HG03457 (cell line): ENCODE measurements at regions not wholly inside any gene's neighbourhood (a gene's known extent, or its start where the extent isn't known, plus 50 kb on each side); places are given as distances from the start of the nearest gene placed in this dataset.

ENCODE experiments used
- ATAC-seq: cut with Tn5 transposase; IDR thresholded peaks from one replicate; pipeline ENCODE4 v1.9.1; 2021; ENCODE audit warnings: moderate number of reproducible peaks; ENCODE audit not compliant: unreplicated experiment

DNA sequence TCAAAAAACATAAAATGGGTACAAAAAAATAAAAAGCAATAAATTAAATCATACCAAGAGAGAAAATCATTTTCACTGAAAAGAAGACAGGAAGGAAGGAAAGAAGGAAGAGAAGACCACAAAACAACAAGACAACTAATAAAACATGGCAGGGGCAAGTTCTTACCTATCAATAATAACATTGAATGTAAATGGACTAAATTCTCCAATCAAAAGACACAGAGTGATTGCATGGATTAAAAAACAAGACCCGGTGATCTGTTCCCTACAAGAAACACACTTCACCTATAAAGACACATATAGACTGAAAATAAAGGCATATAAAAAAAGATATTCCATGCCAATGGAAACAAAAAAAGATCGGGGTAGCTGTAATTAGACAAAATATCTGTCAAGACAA, 82.6 kb upstream of the CERS6 start:
- no peak for ATAC-seq

GRCh38 chr2:168375195-168375798, 80.8 kb upstream of the CERS6 start:
- ATAC-seq: no peak

GRCh38 chr2:168378960-168379669, 77.0 kb upstream of the CERS6 start:
- no peak for ATAC-seq

- no peak for ATAC-seq
Measured at GRCh38 chr2:168380500-168380899, 75.6 kb upstream of the CERS6 start.

DNA sequence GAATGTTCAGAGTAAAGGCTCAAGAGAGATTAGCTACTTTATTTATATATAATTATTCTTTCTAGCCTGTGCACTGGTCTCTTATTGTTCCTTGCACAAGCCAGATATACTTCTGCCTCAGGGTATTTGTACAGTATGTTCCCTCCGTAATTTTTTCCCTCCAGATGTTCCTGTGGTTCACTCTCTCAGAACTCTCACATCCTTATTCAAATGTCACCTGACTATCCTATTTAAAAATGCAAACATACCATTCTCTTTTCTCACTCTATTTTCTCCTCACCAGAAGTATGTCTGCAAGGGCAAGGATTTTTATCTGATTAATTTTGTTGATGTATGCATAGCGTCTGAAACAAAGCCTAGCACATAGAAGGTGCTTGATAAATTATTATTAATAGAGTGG, 64.0 kb upstream of the CERS6 start:
- no peak for ATAC-seq

- no peak for ATAC-seq
Measured at GRCh38 chr2:168392797-168393196, 63.3 kb upstream of the CERS6 start.

- ATAC-seq: no peak
Measured at GRCh38 chr2:168394262-168394661, 61.8 kb upstream of the CERS6 start.

GRCh38 chr2:168396131-168396530, 59.9 kb upstream of the CERS6 start:
- ATAC-seq: no peak

DNA sequence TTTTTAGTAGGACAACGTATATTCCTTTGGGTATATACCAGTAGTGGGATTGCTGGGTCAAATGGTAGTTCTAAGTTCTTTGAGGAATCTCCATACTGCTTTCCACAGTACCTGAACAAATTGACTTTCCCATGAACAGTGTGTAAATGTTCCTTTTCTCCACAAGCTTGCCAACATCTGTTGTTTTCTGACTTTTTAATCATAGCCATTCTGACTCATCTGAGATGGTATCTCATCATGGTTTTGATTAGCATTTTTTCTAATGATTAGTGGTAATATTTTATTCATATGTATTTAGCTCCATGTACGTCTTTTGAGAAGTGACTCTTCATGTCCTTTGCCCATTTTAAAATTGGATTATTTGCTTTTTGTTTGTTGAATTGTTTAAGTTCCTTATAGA, 58.4 kb upstream of the CERS6 start:
- ATAC-seq: no peak

DNA sequence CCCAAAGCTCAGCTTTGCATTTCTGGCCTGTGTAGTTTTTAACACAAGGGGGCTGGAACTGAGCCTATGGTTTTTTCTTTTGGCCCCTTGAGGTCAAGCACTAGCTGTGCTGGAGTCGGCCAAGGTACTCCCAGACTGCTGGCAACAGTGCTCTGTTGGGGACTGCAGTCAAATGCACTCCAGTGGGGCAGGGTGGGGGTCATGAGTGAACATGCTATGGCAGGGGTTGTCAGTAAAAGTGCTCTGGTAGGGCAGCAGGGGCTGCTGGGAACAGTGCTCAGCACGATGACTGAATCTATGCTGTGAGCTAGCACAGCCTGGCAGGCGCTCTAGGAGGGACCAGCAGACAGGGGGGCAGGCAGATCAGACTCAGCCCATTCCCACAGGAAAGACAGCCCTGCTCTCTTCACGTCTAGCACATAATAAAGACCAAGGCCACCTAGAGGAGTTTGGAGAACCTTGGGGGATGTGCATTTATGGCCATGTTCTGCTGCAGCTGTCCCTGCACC, 55.0 kb upstream of the CERS6 start:
- no peak for ATAC-seq

- no peak for ATAC-seq
Measured at GRCh38 chr2:168401771-168402170, 54.3 kb upstream of the CERS6 start.

GRCh38 chr2:168402531-168402930, 53.5 kb upstream of the CERS6 start:
- no peak for ATAC-seq

GRCh38 chr2:168403736-168404135, 52.3 kb upstream of the CERS6 start:
- no peak for ATAC-seq

DNA sequence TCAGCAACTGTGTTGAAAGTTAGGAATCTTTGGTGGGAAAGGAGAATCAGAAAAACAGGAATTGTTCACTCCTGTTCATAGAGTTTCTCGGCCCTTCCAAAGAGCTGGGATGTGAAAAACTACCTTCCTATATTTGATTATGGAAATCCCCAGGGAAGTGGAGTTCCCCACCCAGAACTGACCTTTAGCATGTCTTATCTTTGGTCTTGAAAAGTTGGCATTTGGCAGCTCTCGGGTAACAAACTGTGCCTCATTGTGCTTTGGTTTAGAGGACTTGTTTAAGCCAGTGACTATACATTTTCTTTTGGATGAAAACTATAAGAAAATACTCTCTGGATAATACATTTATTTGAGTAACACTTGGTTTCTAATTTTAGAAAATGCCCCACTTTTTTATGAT, 51.3 kb upstream of the CERS6 start:
- ATAC-seq: no peak
